B cell (primary cell): ENCODE measurements at regions not wholly inside any gene's neighbourhood (a gene's known extent, or its start where the extent isn't known, plus 50 kb on each side); places are given as distances from the start of the nearest gene placed in this dataset.

Experiments
- ATAC-seq: fragments of 200-7000 bp; cut with Tn5 transposase; one replicate; pipeline ENCODE4 v1.10.0; 2021; ENCODE audit warnings: low read depth, mild to moderate bottlenecking, moderate number of reproducible peaks, moderate library complexity
- CTCF ChIA-PET: fragments of 350-600 bp; sonication (Branson Sonifier 250); formaldehyde crosslinking; loops from one replicate; lab custom pipeline; 2021; ENCODE audit warnings: antibody characterized with exemption, inconsistent platforms; lab: Charles Lee
- POLR2A ChIA-PET: fragments of 350-600 bp; sonication (Branson Sonifier 250); formaldehyde crosslinking; loops from one replicate; lab custom pipeline; 2021; ENCODE audit warnings: antibody characterized with exemption; lab: Charles Lee
- DNase-seq: peaks from one replicate; pipeline ENCODE4 v3.0.0; 2013
- H2AFZ ChIP-seq: 2 replicates; pipeline ENCODE4 v1.6.1; 2012; ENCODE audit warnings: mild to moderate bottlenecking, low read depth, low read length; ENCODE audit not compliant: insufficient read depth, poor library complexity, severe bottlenecking
- H3K27ac ChIP-seq, 2 donors: 1 replicate in 1 of 2; 2 replicates in 1 of 2; pipeline ENCODE4 v1.5.1; 2012 to 2013; ENCODE audit warnings: low read length in 2 of 2, mild to moderate bottlenecking in 2 of 2, moderate library complexity in 1 of 2
- H3K27me3 ChIP-seq, 4 experiments: fragments of 200-600 bp in 1 of 4; sonication (generic) in 1 of 4; replicated peaks in 1 of 4; 1 replicate in 2 of 4; 2 replicates in 2 of 4; pipeline versions ENCODE4 v1.6.1 to v1.7.0; 2013 to 2016; ENCODE audit warnings: low read length in 3 of 4, mild to moderate bottlenecking in 2 of 4, mixed read lengths in 1 of 4, moderate library complexity in 1 of 4; ENCODE audit not compliant: insufficient read depth in 4 of 4, control insufficient read depth in 3 of 4; ENCODE audit errors: control extremely low read depth in 1 of 4
- H3K36me3 ChIP-seq, 2 experiments: replicated peaks in 1 of 2; 1 replicate in 1 of 2; 2 replicates in 1 of 2; pipeline versions ENCODE4 v1.6.1 to v1.7.1; 2013; ENCODE audit warnings: low read length in 1 of 2; ENCODE audit not compliant: insufficient read depth in 2 of 2, control insufficient read depth in 1 of 2; ENCODE audit errors: control extremely low read depth in 1 of 2, extremely low read depth in 1 of 2
- H3K4me1 ChIP-seq, 2 donors: fragments of 200-600 bp in 1 of 2; sonication (generic) in 1 of 2; 1 replicate in 1 of 2; 2 replicates in 1 of 2; pipeline versions ENCODE4 v1.5.1 to v1.6.1; 2013 to 2017; ENCODE audit warnings: low read length in 2 of 2; ENCODE audit not compliant: control insufficient read depth in 2 of 2, insufficient read depth in 2 of 2
- H3K4me2 ChIP-seq: replicated peaks from 2 replicates; pipeline ENCODE3; 2012; ENCODE audit warnings: mild to moderate bottlenecking, low read depth, low read length; ENCODE audit not compliant: poor library complexity, severe bottlenecking
- H3K4me3 ChIP-seq, 5 experiments: fragments of 200-600 bp in 1 of 5; sonication (generic) in 1 of 5; 1 replicate in 3 of 5; 2 replicates in 2 of 5; pipeline versions ENCODE4 v1.5.1 to v1.7.0; 2011 to 2016; ENCODE audit warnings: low read length in 4 of 5, mild to moderate bottlenecking in 4 of 5, low read depth in 2 of 5, control low read depth in 1 of 5, moderate library complexity in 1 of 5; ENCODE audit not compliant: insufficient read depth in 1 of 5; ENCODE audit errors: control extremely low read depth in 1 of 5, extremely low read depth in 1 of 5
- H3K79me2 ChIP-seq: fragments of 200-600 bp; sonication (generic); one replicate; pipeline ENCODE4 v1.6.0; 2016; ENCODE audit warnings: low read length; ENCODE audit not compliant: control insufficient read depth, insufficient read depth
- H3K9ac ChIP-seq: fragments of 200-600 bp; sonication (generic); 2 replicates; pipeline ENCODE4 v1.6.1; 2017; ENCODE audit warnings: mild to moderate bottlenecking, low read length, moderate library complexity
- H3K9me3 ChIP-seq, 3 donors: one replicate each; pipeline versions ENCODE4 v1.6.1 to v1.7.1; 2013; ENCODE audit warnings: low read length in 2 of 3; ENCODE audit not compliant: control insufficient read depth in 2 of 3, insufficient read depth in 1 of 3; ENCODE audit errors: control extremely low read depth in 1 of 3
- H4K20me1 ChIP-seq: 2 replicates; pipeline ENCODE4 v1.6.0; 2012; ENCODE audit warnings: mild to moderate bottlenecking, low read length; ENCODE audit not compliant: insufficient read depth, control insufficient read depth, poor library complexity, severe bottlenecking
- H3K27ac Mint-ChIP-seq: one replicate; pipeline ENCODE4 v1.8.0; 2021; ENCODE audit warnings: mixed read lengths
- H3K27me3 Mint-ChIP-seq: one replicate; pipeline ENCODE4 v1.8.0; 2021; ENCODE audit warnings: mixed read lengths
- H3K4me1 Mint-ChIP-seq: one replicate; pipeline ENCODE4 v1.8.0; 2021; ENCODE audit warnings: mixed read lengths
- H3K4me3 Mint-ChIP-seq: one replicate; pipeline ENCODE4 v1.8.0; 2021; ENCODE audit warnings: mixed read lengths
- H3K9me3 Mint-ChIP-seq: one replicate; pipeline ENCODE4 v1.8.0; 2022; ENCODE audit warnings: mixed read lengths; ENCODE audit not compliant: insufficient read depth
- CTCF ChIP-seq: fragments of 200-600 bp; IDR thresholded peaks from one replicate; pipeline ENCODE4 v1.8.0; 2022; ENCODE audit warnings: antibody characterized with exemption, mild to moderate bottlenecking
- EZH2 ChIP-seq: IDR thresholded peaks from 2 replicates; pipeline ENCODE4 v1.6.1; 2012; ENCODE audit warnings: borderline replicate concordance, low read depth, mild to moderate bottlenecking, moderate library complexity, low read length; ENCODE audit not compliant: insufficient read depth, poor library complexity, severe bottlenecking
- WGBS: methylation state at CpG from one replicate; pipeline ENCODE4 v1.1.5; 2013; ENCODE audit warnings: missing lambda C conversion rate; ENCODE audit not compliant: insufficient coverage; 5-methylcytosine and 5-hydroxymethylcytosine counted together
- intact Hi-C: fragments of 100-400 bp; cut with micrococcal nuclease; formaldehyde crosslinking; loops from one replicate; pipeline ENCODE4 v1.10.0; 2022

DNA sequence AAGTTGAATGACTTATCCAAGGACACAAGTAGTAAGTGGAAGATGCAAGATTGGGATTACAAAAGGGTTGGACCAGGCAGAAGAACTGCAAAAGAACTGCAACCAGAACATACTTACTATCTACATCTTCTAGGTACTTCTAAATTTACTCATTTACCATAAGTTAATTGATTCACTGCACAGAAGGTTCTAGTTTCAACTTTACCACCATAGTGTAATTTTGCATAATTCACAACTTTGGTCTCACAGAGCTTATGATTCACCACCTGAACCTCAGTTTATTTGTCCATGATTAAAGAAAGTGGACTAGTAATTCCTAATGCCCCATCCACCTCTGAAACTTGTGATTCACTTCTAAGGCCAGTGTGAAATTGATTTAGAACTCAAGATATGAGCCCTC is 236.8 kb upstream of the UBE2E2 start:
- no peak overlapping the region for H3K27ac ChIP-seq
- ChIA-PET CTCF (no interaction called here), POLR2A (no interaction called here)
- no peaks in the 10 kb centered on the region for H3K9me3 ChIP-seq
- H2AFZ ChIP-seq = no peak overlapping the region
- Mint-ChIP-seq H3K9me3 (no peaks in the 10 kb centered on the region), H3K27me3 (peaks cover 21% of the 10 kb centered on the region), H3K27ac (no peak overlapping the region), H3K4me1 (no peaks in the 10 kb centered on the region), H3K4me3 (no peak overlapping the region)
- H3K9ac ChIP-seq = no peak overlapping the region
- peaks cover 0 to 6% (median under 1%) of the 10 kb centered on the region in 4 experiments for H3K27me3 ChIP-seq
- TF ChIP-seq EZH2 (no peak), CTCF (no peak)
- no peaks in the 10 kb centered on the region for H3K4me1 ChIP-seq
- H3K36me3 ChIP-seq = no peaks in the 10 kb centered on the region
- intact Hi-C loops = no loop called here
- no peak for DNase-seq
- no peak overlapping the region for H3K4me2 ChIP-seq
- no peaks in the 10 kb centered on the region for H3K79me2 ChIP-seq
- H4K20me1 ChIP-seq = no peaks in the 10 kb centered on the region
- no peak overlapping the region for H3K4me3 ChIP-seq
- ATAC-seq = no peak

DNA sequence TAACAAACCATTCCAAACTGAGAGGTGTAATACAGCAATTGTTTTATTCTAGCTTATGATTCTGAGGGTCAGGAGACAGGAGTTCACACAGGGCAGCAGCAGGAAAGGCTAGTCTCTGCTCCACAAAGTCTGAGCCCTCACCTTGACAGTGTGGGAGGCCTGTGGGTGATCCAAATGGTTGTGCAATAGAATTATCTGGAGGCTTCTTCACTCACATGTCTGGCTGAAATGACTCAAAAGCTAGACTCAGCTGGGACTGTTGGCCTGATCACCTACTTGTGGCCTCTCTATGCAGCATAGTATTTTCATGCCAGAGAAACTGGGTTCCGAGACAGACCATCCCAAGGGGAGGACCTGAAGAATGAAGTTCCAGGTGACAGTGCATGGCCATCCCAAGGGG is 233.9 kb upstream of the UBE2E2 start:
- TF ChIP-seq CTCF (no peak), EZH2 (no peak)
- Histone ChIP-seq H3K79me2 (no peaks in the 10 kb centered on the region), H3K4me2 (no peak overlapping the region), H3K9ac (no peak overlapping the region), H3K27ac (no peak overlapping the region), H3K27me3 (peaks cover 0 to 6% (median under 1%) of the 10 kb centered on the region in 4 experiments), H3K4me3 (no peak overlapping the region), H3K9me3 (no peaks in the 10 kb centered on the region), H3K36me3 (no peaks in the 10 kb centered on the region), H2AFZ (no peak overlapping the region), H4K20me1 (no peaks in the 10 kb centered on the region), H3K4me1 (peaks cover 3 to 6% of the 10 kb centered on the region in 2 donors)
- POLR2A ChIA-PET = no interaction called here
- intact Hi-C loops = no loop called here
- H3K27ac Mint-ChIP-seq = no peak overlapping the region
- CTCF ChIA-PET = interaction anchor here (1.4 kb wide), 1 partner anchor 9 kb away, joined by 3 read pairs; no protein-coding TSS in a partner anchor
- no peaks in the 10 kb centered on the region for H3K9me3 Mint-ChIP-seq
- WGBS = 100% methylated on average over 1 of the region's 1 CpG
- DNase-seq = no peak
- H3K4me1 Mint-ChIP-seq = peaks cover 3% of the 10 kb centered on the region
- no peak overlapping the region for H3K4me3 Mint-ChIP-seq
- no peak for ATAC-seq
- peaks cover 17% of the 10 kb centered on the region for H3K27me3 Mint-ChIP-seq
